K562 (cell line): ENCODE measurements at regions not wholly inside any gene's neighbourhood (a gene's known extent, or its start where the extent isn't known, plus 50 kb on each side); places are given as distances from the start of the nearest gene placed in this dataset.

Experiments used
- ARHGAP35 ChIP-seq: fragments of 450-650 bp; IDR thresholded peaks from 2 replicates; pipeline ENCODE4 v1.6.1; 2018; ENCODE audit not compliant: partially characterized antibody
- BRD4 ChIP-seq: fragments of 200-600 bp; sonication (generic); IDR thresholded peaks from 2 replicates; pipeline ENCODE4 v1.6.1; 2017; ENCODE audit warnings: inconsistent platforms
- DPF2 ChIP-seq: fragments of 450-650 bp; IDR thresholded peaks from 2 replicates; pipeline ENCODE4 v1.6.1; 2016
- ELF2 ChIP-seq: fragments of 250-450 bp; sonication (Bioruptor Pico); IDR thresholded peaks from 2 replicates; pipeline ENCODE4 v1.5.0; 2021; ENCODE audit warnings: mild to moderate bottlenecking
- FOXA1 ChIP-seq: fragments of 450-650 bp; IDR thresholded peaks from 2 replicates; pipeline ENCODE4 v1.6.1; 2016; ENCODE audit warnings: mild to moderate bottlenecking, borderline replicate concordance
- HCFC1 ChIP-seq: IDR thresholded peaks from 2 replicates; pipeline ENCODE4 v1.6.1; 2012; ENCODE audit warnings: low read depth, low read length, improper control_type of control experiment
- HMGN3 ChIP-seq: IDR thresholded peaks from 2 replicates; pipeline ENCODE4 v1.6.1; 2011; ENCODE audit warnings: borderline replicate concordance, low read depth, mild to moderate bottlenecking, mixed read lengths, low read length; ENCODE audit not compliant: insufficient read length; ENCODE audit errors: extremely low read depth
- KAT8 ChIP-seq: fragments of 450-650 bp; IDR thresholded peaks from 2 replicates; pipeline ENCODE4 v1.6.1; 2016; ENCODE audit warnings: low read depth, mild to moderate bottlenecking
- KDM1A ChIP-seq, 2 experiments: fragments of 450-650 bp; IDR thresholded peaks; 2 replicates each; pipeline ENCODE4 v1.6.1; 2016; ENCODE audit warnings: mild to moderate bottlenecking in 2 of 2
- KLF1 ChIP-seq: fragments of 450-650 bp; IDR thresholded peaks from 2 replicates; pipeline ENCODE4 v1.6.1; 2016; ENCODE audit warnings: missing genetic modification characterization, missing compliant biosample characterization
- MEIS2 ChIP-seq: fragments of 450-650 bp; IDR thresholded peaks from 2 replicates; pipeline ENCODE4 v1.6.1; 2014; ENCODE audit warnings: mild to moderate bottlenecking; ENCODE audit not compliant: partially characterized antibody
- NR2C2 ChIP-seq, 2 experiments: fragments of 200-800 bp in 1 of 2; sonication (Bioruptor generic) in 1 of 2; sonication (generic) in 1 of 2; formaldehyde crosslinking in 1 of 2; IDR thresholded peaks; 2 replicates each; pipeline versions ENCODE4 v1.6.1 to v1.8.0; 2016 to 2022; ENCODE audit warnings: mild to moderate bottlenecking in 1 of 2, missing compliant biosample characterization in 1 of 2, missing genetic modification characterization in 1 of 2, missing genetic modification reagents in 1 of 2
- PRMT5 ChIP-seq: sonication (generic); formaldehyde crosslinking; IDR thresholded peaks from 2 replicates; pipeline ENCODE4 v1.5.0; 2020; ENCODE audit warnings: missing genetic modification reagents
- RBM17 ChIP-seq: fragments of 200-400 bp; formaldehyde crosslinking; IDR thresholded peaks from 2 replicates; pipeline ENCODE4 v1.6.1; 2017; ENCODE audit warnings: low read depth, mild to moderate bottlenecking, low read length, borderline replicate concordance
- TAF9B ChIP-seq: fragments of 450-650 bp; IDR thresholded peaks from 2 replicates; pipeline ENCODE4 v1.6.1; 2018; ENCODE audit warnings: mild to moderate bottlenecking; ENCODE audit not compliant: partially characterized antibody
- ZNF232 ChIP-seq: sonication (generic); formaldehyde crosslinking; IDR thresholded peaks from 2 replicates; pipeline ENCODE4 v1.8.0; 2022; ENCODE audit warnings: mild to moderate bottlenecking, missing genetic modification reagents
- ZNF239 ChIP-seq: fragments of 250-450 bp; sonication (Bioruptor Pico); IDR thresholded peaks from 2 replicates; pipeline ENCODE4 v1.4.0; 2020; ENCODE audit warnings: mild to moderate bottlenecking
- TF ChIP-seq, protein P1 (sequence below): sonication (generic); formaldehyde crosslinking; IDR thresholded peaks from 2 replicates; pipeline ENCODE4 v1.8.0; 2023; ENCODE audit warnings: mild to moderate bottlenecking, missing genetic modification reagents
- TF ChIP-seq, protein P2 (sequence below), 2 experiments: fragments of 250-450 bp in 1 of 2; fragments of 450-650 bp in 1 of 2; sonication (Bioruptor Pico) in 1 of 2; IDR thresholded peaks; 2 replicates each; pipeline versions ENCODE4 v1.6.1 to v1.8.0; 2016 to 2021; ENCODE audit warnings: mild to moderate bottlenecking in 2 of 2, moderate library complexity in 2 of 2, missing compliant biosample characterization in 1 of 2, missing genetic modification characterization in 1 of 2
- TF ChIP-seq, protein P3 (sequence below): sonication (generic); formaldehyde crosslinking; IDR thresholded peaks from 2 replicates; pipeline ENCODE4 v1.8.0; 2022; ENCODE audit warnings: mild to moderate bottlenecking, missing genetic modification reagents
- TF ChIP-seq, protein P4 (sequence below), 2 experiments: fragments of 450-650 bp; IDR thresholded peaks; 2 replicates each; pipeline ENCODE4 v1.6.1; 2016
- TF ChIP-seq, protein P5 (sequence below): sonication (generic); formaldehyde crosslinking; IDR thresholded peaks from 2 replicates; pipeline ENCODE4 v1.8.1; 2023; ENCODE audit warnings: mild to moderate bottlenecking, missing genetic modification reagents

DNA sequence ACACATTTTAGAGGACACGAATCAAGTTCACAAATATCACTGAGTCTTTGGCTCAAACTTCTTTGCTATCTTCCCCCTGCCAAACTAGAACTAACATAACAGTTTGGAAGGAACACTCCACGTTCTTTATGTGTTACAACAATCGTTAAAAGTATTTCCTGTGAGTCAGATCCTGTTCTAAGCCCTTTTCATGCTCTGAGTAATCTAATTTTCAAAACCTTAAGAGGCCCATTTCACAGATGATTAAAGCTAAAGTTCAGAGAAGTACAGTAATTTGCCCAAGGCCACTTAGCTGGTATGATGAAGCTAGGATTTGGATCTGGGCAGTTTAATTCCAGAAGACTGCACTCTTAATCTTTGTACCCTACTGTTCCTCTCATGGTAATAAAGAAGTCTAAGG is 854.4 kb upstream of the INTU start (continued):
- TF ChIP-seq, protein P1, sequence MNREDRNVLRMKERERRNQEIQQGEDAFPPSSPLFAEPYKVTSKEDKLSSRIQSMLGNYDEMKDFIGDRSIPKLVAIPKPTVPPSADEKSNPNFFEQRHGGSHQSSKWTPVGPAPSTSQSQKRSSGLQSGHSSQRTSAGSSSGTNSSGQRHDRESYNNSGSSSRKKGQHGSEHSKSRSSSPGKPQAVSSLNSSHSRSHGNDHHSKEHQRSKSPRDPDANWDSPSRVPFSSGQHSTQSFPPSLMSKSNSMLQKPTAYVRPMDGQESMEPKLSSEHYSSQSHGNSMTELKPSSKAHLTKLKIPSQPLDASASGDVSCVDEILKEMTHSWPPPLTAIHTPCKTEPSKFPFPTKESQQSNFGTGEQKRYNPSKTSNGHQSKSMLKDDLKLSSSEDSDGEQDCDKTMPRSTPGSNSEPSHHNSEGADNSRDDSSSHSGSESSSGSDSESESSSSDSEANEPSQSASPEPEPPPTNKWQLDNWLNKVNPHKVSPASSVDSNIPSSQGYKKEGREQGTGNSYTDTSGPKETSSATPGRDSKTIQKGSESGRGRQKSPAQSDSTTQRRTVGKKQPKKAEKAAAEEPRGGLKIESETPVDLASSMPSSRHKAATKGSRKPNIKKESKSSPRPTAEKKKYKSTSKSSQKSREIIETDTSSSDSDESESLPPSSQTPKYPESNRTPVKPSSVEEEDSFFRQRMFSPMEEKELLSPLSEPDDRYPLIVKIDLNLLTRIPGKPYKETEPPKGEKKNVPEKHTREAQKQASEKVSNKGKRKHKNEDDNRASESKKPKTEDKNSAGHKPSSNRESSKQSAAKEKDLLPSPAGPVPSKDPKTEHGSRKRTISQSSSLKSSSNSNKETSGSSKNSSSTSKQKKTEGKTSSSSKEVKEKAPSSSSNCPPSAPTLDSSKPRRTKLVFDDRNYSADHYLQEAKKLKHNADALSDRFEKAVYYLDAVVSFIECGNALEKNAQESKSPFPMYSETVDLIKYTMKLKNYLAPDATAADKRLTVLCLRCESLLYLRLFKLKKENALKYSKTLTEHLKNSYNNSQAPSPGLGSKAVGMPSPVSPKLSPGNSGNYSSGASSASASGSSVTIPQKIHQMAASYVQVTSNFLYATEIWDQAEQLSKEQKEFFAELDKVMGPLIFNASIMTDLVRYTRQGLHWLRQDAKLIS (CRISPR knock-in tag), result no peak
- no peak for TF ChIP-seq RBM17
- TF ChIP-seq FOXA1, result no peak
- TF ChIP-seq KDM1A (IDR thresholded peaks at IDR 0.05), result peak; percentile 79 to 86
- TF ChIP-seq, protein P2, sequence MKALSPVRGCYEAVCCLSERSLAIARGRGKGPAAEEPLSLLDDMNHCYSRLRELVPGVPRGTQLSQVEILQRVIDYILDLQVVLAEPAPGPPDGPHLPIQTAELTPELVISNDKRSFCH (CRISPR knock-in tag; IDR thresholded peaks at IDR 0.05), result no peak
- TF ChIP-seq, protein P2 (tag; IDR thresholded peaks at IDR 0.05), result no peak
- no peak for TF ChIP-seq HMGN3
- TF ChIP-seq DPF2, result peak; percentile 69
- peak; percentile 17 for TF ChIP-seq TAF9B
- TF ChIP-seq ZNF239, result peak; percentile 18; the same call in 1 of the 2 replicates
- TF ChIP-seq ELF2, result no peak
- TF ChIP-seq, protein P3, sequence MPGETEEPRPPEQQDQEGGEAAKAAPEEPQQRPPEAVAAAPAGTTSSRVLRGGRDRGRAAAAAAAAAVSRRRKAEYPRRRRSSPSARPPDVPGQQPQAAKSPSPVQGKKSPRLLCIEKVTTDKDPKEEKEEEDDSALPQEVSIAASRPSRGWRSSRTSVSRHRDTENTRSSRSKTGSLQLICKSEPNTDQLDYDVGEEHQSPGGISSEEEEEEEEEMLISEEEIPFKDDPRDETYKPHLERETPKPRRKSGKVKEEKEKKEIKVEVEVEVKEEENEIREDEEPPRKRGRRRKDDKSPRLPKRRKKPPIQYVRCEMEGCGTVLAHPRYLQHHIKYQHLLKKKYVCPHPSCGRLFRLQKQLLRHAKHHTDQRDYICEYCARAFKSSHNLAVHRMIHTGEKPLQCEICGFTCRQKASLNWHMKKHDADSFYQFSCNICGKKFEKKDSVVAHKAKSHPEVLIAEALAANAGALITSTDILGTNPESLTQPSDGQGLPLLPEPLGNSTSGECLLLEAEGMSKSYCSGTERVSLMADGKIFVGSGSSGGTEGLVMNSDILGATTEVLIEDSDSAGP (CRISPR knock-in tag), result no peak
- no peak for TF ChIP-seq KLF1
- TF ChIP-seq HCFC1, result no peak
- no peak for TF ChIP-seq NR2C2 (CRISPR knock-in tag; IDR thresholded peaks at IDR 0.05)
- no peak; the same call in 1 of the 2 replicates for TF ChIP-seq NR2C2 (tag; IDR thresholded peaks at IDR 0.05)
- TF ChIP-seq, protein P4, sequence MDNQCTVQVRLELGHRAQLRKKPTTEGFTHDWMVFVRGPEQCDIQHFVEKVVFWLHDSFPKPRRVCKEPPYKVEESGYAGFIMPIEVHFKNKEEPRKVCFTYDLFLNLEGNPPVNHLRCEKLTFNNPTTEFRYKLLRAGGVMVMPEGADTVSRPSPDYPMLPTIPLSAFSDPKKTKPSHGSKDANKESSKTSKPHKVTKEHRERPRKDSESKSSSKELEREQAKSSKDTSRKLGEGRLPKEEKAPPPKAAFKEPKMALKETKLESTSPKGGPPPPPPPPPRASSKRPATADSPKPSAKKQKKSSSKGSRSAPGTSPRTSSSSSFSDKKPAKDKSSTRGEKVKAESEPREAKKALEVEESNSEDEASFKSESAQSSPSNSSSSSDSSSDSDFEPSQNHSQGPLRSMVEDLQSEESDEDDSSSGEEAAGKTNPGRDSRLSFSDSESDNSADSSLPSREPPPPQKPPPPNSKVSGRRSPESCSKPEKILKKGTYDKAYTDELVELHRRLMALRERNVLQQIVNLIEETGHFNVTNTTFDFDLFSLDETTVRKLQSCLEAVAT (IDR thresholded peaks at IDR 0.05), result peak in 1 of 2 experiments; percentile 34; a peak in 3 of 4 replicates
- no peak for TF ChIP-seq MEIS2
- TF ChIP-seq, protein P5, sequence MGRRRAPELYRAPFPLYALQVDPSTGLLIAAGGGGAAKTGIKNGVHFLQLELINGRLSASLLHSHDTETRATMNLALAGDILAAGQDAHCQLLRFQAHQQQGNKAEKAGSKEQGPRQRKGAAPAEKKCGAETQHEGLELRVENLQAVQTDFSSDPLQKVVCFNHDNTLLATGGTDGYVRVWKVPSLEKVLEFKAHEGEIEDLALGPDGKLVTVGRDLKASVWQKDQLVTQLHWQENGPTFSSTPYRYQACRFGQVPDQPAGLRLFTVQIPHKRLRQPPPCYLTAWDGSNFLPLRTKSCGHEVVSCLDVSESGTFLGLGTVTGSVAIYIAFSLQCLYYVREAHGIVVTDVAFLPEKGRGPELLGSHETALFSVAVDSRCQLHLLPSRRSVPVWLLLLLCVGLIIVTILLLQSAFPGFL (CRISPR knock-in tag), result no peak
- TF ChIP-seq KAT8, result no peak
- TF ChIP-seq PRMT5 (CRISPR knock-in tag), result no peak
- TF ChIP-seq ZNF232 (CRISPR knock-in tag), result no peak
- no peak for TF ChIP-seq ARHGAP35
- 0 out of 2 replicates have a peak, but pooled peaks have one; percentile 58 for TF ChIP-seq BRD4
